Keratinocyte (primary cell): ENCODE measurements at regions not wholly inside any gene's neighbourhood (a gene's known extent, or its start where the extent isn't known, plus 50 kb on each side); places are given as distances from the start of the nearest gene placed in this dataset.

Experiments
- DNase-seq: peaks from one replicate; pipeline ENCODE4 v3.0.0-alpha.2; 2011; ENCODE audit warnings: low read depth, missing footprints, low spot score
- FAIRE-seq: peaks from 2 replicates; lab custom pipeline; 2011; peaks lifted over from hg19 to GRCh38; lab: Jason Lieb, UNC
- H2AFZ ChIP-seq: 2 replicates; pipeline ENCODE4 v1.6.0; 2012; ENCODE audit warnings: low read length, control low read depth, inconsistent platforms; ENCODE audit not compliant: control insufficient read depth
- H3K27ac ChIP-seq: 2 replicates; pipeline ENCODE4 v1.5.1; 2011; ENCODE audit warnings: low read length; ENCODE audit not compliant: control insufficient read depth, insufficient read depth
- H3K27me3 ChIP-seq: 3 replicates; pipeline ENCODE4 v1.6.0; 2011; ENCODE audit warnings: low read length; ENCODE audit not compliant: control insufficient read depth, insufficient read depth; ENCODE audit errors: extremely low read depth
- H3K36me3 ChIP-seq, 2 experiments: 2 replicates in 1 of 2; 3 replicates in 1 of 2; pipeline ENCODE4 v1.5.1; 2011; ENCODE audit warnings: low read length in 2 of 2, mild to moderate bottlenecking in 1 of 2; ENCODE audit not compliant: control insufficient read depth in 2 of 2, insufficient read depth in 2 of 2; ENCODE audit errors: extremely low read depth in 1 of 2
- H3K4me1 ChIP-seq: 3 replicates; pipeline ENCODE4 v1.5.1; 2011; ENCODE audit warnings: low read length; ENCODE audit not compliant: control insufficient read depth, insufficient read depth; ENCODE audit errors: extremely low read depth
- H3K4me2 ChIP-seq: 3 replicates; pipeline ENCODE4 v1.6.0; 2011; ENCODE audit warnings: low read depth, low read length; ENCODE audit not compliant: control insufficient read depth, insufficient read depth; ENCODE audit errors: extremely low read depth
- H3K4me3 ChIP-seq, 3 experiments: fragments of 200-600 bp in 1 of 3; sonication (generic) in 1 of 3; 2 replicates in 2 of 3; 3 replicates in 1 of 3; pipeline ENCODE4 v1.5.1; 2011 to 2016; ENCODE audit warnings: low read length in 3 of 3, mild to moderate bottlenecking in 3 of 3, control low read depth in 2 of 3, inconsistent platforms in 1 of 3, low read depth in 1 of 3, mixed read lengths in 1 of 3, mixed run types in 1 of 3, moderate library complexity in 1 of 3; ENCODE audit not compliant: control insufficient read depth in 2 of 3, insufficient read depth in 2 of 3; ENCODE audit errors: extremely low read depth in 1 of 3
- H3K79me2 ChIP-seq: 2 replicates; pipeline ENCODE4 v1.6.0; 2012; ENCODE audit warnings: low read length; ENCODE audit not compliant: control insufficient read depth, insufficient read depth
- H3K9ac ChIP-seq: 3 replicates; pipeline ENCODE4 v1.6.0; 2011; ENCODE audit warnings: low read length; ENCODE audit not compliant: control insufficient read depth, insufficient read depth; ENCODE audit errors: extremely low read depth
- H3K9me1 ChIP-seq: 3 replicates; pipeline ENCODE4 v1.6.0; 2011; ENCODE audit warnings: low read length; ENCODE audit not compliant: control insufficient read depth, insufficient read depth; ENCODE audit errors: extremely low read depth
- H3K9me3 ChIP-seq: 2 replicates; pipeline ENCODE4 v1.5.1; 2012; ENCODE audit warnings: low read depth, low read length; ENCODE audit not compliant: control insufficient read depth
- H4K20me1 ChIP-seq: 3 replicates; pipeline ENCODE4 v1.6.0; 2011; ENCODE audit warnings: low read length; ENCODE audit not compliant: control insufficient read depth, insufficient read depth; ENCODE audit errors: extremely low read depth
- EZH2 ChIP-seq: IDR thresholded peaks from one replicate; pipeline ENCODE4 v1.6.1; 2012; ENCODE audit warnings: inconsistent platforms, mild to moderate bottlenecking, low read length, moderate library complexity
- dilution Hi-C: fragments of 300-500 bp; cut with MboI; formaldehyde crosslinking; loops from one replicate; pipeline ENCODE4 v1.7.0; 2020; ENCODE audit warnings: low sequenced_read_pairs; ENCODE audit not compliant: extremely low pct_ligation_motif_present
- TF ChIP-seq, protein P1 (sequence below), 3 experiments: IDR thresholded peaks in 1 of 3; conservative IDR thresholded peaks in 1 of 3; optimal IDR thresholded peaks in 1 of 3; 2 replicates in 2 of 3; 3 replicates in 1 of 3; pipeline versions ENCODE3 to v1.5.1; 2011; ENCODE audit warnings: low read length in 3 of 3, mild to moderate bottlenecking in 3 of 3, moderate library complexity in 2 of 3, control low read depth in 1 of 3, inconsistent platforms in 1 of 3; ENCODE audit not compliant: insufficient read depth in 2 of 3; ENCODE audit errors: extremely low read depth in 1 of 3

GRCh38 chr12:33759279-33759678 is 263.0 kb upstream of the ALG10 start:
- Histone ChIP-seq H3K9ac (no peak overlapping the region), H3K9me1 (no peaks in the 10 kb centered on the region), H2AFZ (no peak overlapping the region), H3K79me2 (no peaks in the 10 kb centered on the region), H3K4me3 (no peak overlapping the region), H3K9me3 (no peaks in the 10 kb centered on the region), H3K27me3 (no peaks in the 10 kb centered on the region), H3K4me2 (no peak overlapping the region), H3K36me3 (no peaks in the 10 kb centered on the region), H3K4me1 (no peaks in the 10 kb centered on the region), H3K27ac (no peak overlapping the region), H4K20me1 (no peaks in the 10 kb centered on the region)
- DNase-seq (no peak), FAIRE-seq (no peak)
- TF ChIP-seq EZH2 = no peak
- TF ChIP-seq, protein P1, sequence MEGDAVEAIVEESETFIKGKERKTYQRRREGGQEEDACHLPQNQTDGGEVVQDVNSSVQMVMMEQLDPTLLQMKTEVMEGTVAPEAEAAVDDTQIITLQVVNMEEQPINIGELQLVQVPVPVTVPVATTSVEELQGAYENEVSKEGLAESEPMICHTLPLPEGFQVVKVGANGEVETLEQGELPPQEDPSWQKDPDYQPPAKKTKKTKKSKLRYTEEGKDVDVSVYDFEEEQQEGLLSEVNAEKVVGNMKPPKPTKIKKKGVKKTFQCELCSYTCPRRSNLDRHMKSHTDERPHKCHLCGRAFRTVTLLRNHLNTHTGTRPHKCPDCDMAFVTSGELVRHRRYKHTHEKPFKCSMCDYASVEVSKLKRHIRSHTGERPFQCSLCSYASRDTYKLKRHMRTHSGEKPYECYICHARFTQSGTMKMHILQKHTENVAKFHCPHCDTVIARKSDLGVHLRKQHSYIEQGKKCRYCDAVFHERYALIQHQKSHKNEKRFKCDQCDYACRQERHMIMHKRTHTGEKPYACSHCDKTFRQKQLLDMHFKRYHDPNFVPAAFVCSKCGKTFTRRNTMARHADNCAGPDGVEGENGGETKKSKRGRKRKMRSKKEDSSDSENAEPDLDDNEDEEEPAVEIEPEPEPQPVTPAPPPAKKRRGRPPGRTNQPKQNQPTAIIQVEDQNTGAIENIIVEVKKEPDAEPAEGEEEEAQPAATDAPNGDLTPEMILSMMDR (optimal IDR thresholded peaks at IDR 0.05 in 1 of 3, IDR thresholded peaks at IDR 0.05 in 1 of 3, conservative IDR thresholded peaks at IDR 0.05 in 1 of 3; ENCODE audit: extremely low read depth in 1 of 3, insufficient read depth in 2 of 3, low read length in 3 of 3) = no peak
- dilution Hi-C loops = no loop called here

- no peaks in the 10 kb centered on the region for H3K27me3 ChIP-seq
- no peak overlapping the region for H3K4me2 ChIP-seq
- H4K20me1 ChIP-seq = no peaks in the 10 kb centered on the region
- no peaks in the 10 kb centered on the region for H3K36me3 ChIP-seq
- H3K4me3 ChIP-seq = no peak overlapping the region
- H3K9me3 ChIP-seq = no peaks in the 10 kb centered on the region
- TF ChIP-seq EZH2 = no peak
- TF ChIP-seq, protein P1 (optimal IDR thresholded peaks at IDR 0.05 in 1 of 3, IDR thresholded peaks at IDR 0.05 in 1 of 3, conservative IDR thresholded peaks at IDR 0.05 in 1 of 3; ENCODE audit: extremely low read depth in 1 of 3, insufficient read depth in 2 of 3, low read length in 3 of 3) = no peak
- no peaks in the 10 kb centered on the region for H3K9me1 ChIP-seq
- H3K9ac ChIP-seq = no peak overlapping the region
- H3K4me1 ChIP-seq = no peaks in the 10 kb centered on the region
- dilution Hi-C loops = no loop called here
- H2AFZ ChIP-seq = no peak overlapping the region
- no peak for FAIRE-seq
- no peaks in the 10 kb centered on the region for H3K79me2 ChIP-seq
- no peak for DNase-seq
- no peak overlapping the region for H3K27ac ChIP-seq
Measured at GRCh38 chr12:33763331-33763730, 259.0 kb upstream of the ALG10 start.
